ENCODE measurements at regions not wholly inside any gene's neighbourhood (a gene's known extent, or its start where the extent isn't known, plus 50 kb on each side); places are given as distances from the start of the nearest gene placed in this dataset.

DNA sequence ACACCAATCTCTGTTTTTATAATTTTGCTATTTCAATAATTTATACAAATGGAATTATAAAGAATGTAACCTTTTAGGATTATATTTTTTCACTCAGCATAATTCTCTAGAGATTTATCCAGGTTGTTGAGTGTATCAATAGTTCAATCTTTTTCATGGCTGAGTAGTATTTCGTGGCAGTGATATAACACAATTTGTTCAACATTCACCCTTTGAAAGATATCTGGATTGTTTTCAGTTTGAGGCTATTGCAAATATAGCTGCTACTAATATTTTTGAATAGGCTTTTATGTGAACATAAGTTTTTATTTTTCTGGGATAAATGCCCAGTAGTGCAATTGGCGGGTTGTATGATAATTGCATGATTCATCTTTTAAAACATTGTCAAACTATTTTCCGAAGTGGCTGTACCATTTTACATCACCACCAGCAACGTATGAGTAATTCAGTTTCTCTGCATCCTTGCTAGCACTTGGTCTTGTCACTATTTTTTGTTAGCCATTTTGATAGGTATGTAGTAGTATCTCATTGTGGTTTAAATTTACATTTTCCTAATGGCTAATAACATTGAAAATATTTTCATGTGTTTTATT is 55.6 kb upstream of the ABCD3 start:
- H3K4me3 ChIP-seq (ENCODE audit: low read depth, low read length) = no peak overlapping the region
- TF ChIP-seq, protein P1, sequence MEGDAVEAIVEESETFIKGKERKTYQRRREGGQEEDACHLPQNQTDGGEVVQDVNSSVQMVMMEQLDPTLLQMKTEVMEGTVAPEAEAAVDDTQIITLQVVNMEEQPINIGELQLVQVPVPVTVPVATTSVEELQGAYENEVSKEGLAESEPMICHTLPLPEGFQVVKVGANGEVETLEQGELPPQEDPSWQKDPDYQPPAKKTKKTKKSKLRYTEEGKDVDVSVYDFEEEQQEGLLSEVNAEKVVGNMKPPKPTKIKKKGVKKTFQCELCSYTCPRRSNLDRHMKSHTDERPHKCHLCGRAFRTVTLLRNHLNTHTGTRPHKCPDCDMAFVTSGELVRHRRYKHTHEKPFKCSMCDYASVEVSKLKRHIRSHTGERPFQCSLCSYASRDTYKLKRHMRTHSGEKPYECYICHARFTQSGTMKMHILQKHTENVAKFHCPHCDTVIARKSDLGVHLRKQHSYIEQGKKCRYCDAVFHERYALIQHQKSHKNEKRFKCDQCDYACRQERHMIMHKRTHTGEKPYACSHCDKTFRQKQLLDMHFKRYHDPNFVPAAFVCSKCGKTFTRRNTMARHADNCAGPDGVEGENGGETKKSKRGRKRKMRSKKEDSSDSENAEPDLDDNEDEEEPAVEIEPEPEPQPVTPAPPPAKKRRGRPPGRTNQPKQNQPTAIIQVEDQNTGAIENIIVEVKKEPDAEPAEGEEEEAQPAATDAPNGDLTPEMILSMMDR (IDR thresholded peaks at IDR 0.05; ENCODE audit: low read depth, low read length) = no peak

DNA sequence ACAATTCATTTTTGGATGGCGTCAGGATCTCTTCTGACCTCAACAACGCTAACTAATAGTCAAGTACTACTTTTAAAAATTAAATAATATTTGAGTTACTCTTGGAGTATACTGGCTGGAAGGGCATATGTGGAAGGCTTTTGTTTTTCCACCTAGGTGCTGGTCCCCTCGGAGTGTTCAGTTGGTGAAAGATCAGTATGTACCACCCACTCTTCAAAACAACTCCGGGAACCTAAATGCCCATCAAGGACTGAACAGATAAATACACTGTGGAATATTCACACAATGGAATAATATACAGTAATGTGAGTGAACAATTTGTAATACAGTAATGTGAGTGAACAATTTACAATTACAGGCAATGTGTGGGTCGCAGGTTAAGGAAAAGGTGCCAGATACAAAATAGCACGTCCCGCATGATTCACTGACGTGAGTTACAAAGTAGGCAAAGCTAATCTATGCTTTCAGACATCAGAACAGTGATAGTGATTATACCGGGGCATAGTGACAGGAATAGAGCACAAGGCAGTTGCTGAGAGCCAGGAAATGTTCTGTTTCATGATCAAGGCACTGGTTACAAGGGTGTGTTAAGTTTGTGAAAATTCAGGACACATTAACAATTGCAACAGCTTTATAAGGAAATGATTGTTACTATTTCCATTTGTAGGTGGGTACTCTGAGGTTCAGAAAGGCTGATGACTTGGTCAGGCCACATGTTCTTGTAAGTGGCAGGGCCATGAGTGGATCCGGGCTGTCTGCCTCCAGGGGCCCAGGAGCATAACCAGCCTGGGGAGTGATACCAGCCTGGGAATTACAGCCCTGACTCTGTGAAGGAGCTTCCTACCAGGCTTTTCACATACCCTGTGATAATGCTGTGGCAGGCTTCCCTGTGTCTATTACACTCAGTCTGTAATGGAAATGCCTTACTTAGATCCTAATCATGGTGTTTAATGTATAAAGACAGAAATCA is 59.3 kb upstream of the ABCD3 start:
- TF ChIP-seq, protein P1 (IDR thresholded peaks at IDR 0.05; ENCODE audit: low read depth, low read length) = no peak
- no peak overlapping the region for H3K4me3 ChIP-seq (ENCODE audit: low read depth, low read length)

DNA sequence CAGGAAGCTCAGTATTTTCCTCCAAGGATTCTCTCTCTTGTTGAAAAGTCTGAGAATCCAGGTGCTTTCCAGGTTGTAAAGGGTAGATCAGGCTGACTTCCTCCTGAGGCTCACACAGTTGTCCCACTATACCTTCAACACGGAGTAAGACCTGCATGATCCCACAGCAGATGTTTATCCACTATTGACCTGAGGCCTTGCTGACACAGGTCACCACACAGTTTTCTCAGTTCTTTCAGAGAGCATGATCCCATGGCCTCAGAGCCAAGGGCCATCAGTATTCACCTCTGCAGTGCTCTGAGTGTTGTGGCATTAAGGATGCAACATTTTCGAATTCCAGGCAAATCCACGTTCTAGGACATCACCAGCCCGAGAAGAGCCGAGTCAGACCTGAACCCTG is 60.5 kb upstream of the ABCD3 start:
- no peak overlapping the region for H3K4me3 ChIP-seq (ENCODE audit: low read depth, low read length)
- TF ChIP-seq, protein P1 (IDR thresholded peaks at IDR 0.05; ENCODE audit: low read depth, low read length) = no peak

DNA sequence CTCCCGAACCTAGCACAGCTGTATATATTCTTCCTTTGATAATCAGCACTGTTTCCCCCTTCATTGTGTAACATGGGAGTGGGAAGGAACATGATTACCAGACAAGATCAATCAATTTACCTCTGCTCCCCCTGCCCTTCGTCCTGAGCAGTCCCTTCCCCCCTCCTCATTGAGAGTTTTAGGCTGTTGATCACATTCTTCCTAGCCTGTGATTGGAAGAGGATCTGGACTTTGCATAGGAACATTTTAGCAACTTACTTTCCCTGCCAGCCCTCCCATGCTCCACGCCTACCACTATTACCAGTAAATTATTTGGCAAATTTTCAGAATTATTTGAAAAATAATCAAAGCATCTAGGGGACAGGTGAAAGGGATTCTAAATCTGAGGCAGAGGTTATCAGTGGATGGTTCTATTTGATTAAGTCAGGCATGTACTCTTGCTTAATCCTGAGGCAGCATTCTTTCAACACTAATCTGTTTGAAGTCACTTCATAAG is 62.7 kb upstream of the ABCD3 start:
- H3K4me3 ChIP-seq (ENCODE audit: low read depth, low read length) = no peak overlapping the region
- TF ChIP-seq, protein P1 (IDR thresholded peaks at IDR 0.05; ENCODE audit: low read depth, low read length) = no peak

DNA sequence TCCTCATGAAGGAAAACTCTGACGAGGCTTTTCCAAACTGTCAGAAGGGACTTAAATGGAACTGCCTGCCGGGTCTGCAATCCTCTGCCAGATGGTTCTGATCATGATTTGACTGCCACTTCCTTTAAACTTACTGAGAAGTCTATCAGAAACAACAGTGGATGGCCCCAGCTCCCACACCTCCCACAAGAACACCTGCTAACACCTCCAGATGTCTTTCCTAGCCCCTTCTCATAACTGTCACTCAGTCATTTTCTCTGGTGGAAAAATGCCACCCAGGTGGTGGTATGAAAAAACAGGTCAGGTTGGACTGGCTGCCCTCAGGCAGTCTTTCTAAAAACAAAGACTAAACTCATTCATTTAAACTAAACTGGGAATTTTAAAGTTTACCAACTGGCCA is 66.7 kb upstream of the ABCD3 start:
- no peak overlapping the region for H3K4me3 ChIP-seq (ENCODE audit: low read depth, low read length)
- TF ChIP-seq, protein P1 (IDR thresholded peaks at IDR 0.05; ENCODE audit: low read depth, low read length) = no peak

DNA sequence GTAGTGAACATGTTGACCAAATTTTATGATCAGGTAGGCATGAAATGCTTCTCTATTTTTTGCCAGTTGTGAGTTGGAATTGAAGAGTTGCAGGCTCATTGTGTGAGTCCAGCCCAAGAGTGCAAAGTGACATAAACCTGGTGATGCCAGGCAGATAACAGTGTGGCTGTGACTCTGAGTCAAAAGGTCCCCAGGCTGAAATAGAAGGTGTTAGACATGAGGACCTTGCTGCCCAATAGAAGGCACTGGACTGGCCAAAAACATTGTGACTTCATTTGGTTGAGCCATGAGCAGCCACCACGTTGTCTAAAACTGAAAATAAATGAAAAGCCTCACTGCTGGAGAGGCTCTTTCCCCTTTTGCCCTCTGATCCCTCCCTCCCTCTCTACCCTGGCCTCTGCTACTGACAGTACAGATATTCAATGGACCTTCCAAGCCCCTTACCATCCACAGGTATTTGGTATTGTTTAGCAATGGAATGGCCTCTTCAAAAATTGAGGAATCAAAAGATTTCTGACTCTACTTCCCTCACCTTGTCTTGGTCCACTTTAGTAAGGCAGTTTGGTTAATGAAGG is 67.8 kb upstream of the ABCD3 start:
- H3K4me3 ChIP-seq (ENCODE audit: low read depth, low read length) = no peak overlapping the region
- TF ChIP-seq, protein P1 (IDR thresholded peaks at IDR 0.05; ENCODE audit: low read depth, low read length) = no peak

All from WI38 (cell line).